Heart right ventricle (tissue), 16 donors: ENCODE measurements at regions not wholly inside any gene's neighbourhood (a gene's known extent, or its start where the extent isn't known, plus 50 kb on each side); places are given as distances from the start of the nearest gene placed in this dataset.

Experiments
- ATAC-seq, 8 donors: fragments of 200-7000 bp; cut with Tn5 transposase; one replicate each; pipeline ENCODE4 v1.9.1; 2020; ENCODE audit warnings: mild to moderate bottlenecking in 8 of 8, moderate library complexity in 8 of 8, moderate number of reproducible peaks in 1 of 8
- DNase-seq, 2 donors: peaks; one replicate each; pipeline ENCODE4 v3.0.0-alpha.2; 2020
- H3K27ac ChIP-seq, 10 donors: fragments of 200-600 bp; sonication (generic) in 2 of 10; one replicate each; pipeline versions ENCODE4 v1.5.0 to v1.8.0; 2020 to 2022; ENCODE audit warnings: mild to moderate bottlenecking in 3 of 10
- H3K27me3 ChIP-seq, 7 donors: fragments of 200-600 bp; one replicate each; pipeline ENCODE4 v1.8.0; 2021 to 2022; ENCODE audit warnings: mild to moderate bottlenecking in 2 of 7
- H3K36me3 ChIP-seq, 9 donors: fragments of 200-600 bp; sonication (generic) in 1 of 9; one replicate each; pipeline versions ENCODE4 v1.5.0 to v1.8.0; 2020 to 2022; ENCODE audit warnings: mild to moderate bottlenecking in 2 of 9
- H3K4me1 ChIP-seq, 9 donors: fragments of 200-600 bp; sonication (generic) in 1 of 9; one replicate each; pipeline versions ENCODE4 v1.5.0 to v1.8.0; 2020 to 2022; ENCODE audit warnings: mild to moderate bottlenecking in 4 of 9
- H3K4me3 ChIP-seq, 10 donors: fragments of 200-600 bp; sonication (generic) in 2 of 10; one replicate each; pipeline versions ENCODE4 v1.5.0 to v1.8.0; 2020 to 2022; ENCODE audit warnings: mild to moderate bottlenecking in 7 of 10, moderate library complexity in 2 of 10
- H3K9me3 ChIP-seq, 11 donors: fragments of 200-600 bp in 10 of 11; sonication (generic) in 2 of 11; one replicate each; pipeline versions ENCODE4 v1.5.0 to v1.8.0; 2013 to 2022; ENCODE audit warnings: mild to moderate bottlenecking in 2 of 11, control low read depth in 1 of 11, moderate library complexity in 1 of 11
- WGBS, 2 donors: extraction: QIAGEN DNeasy Blood & Tissue Kit; methylation state at CpG; one replicate each; pipeline ENCODE4 v1.1.7; 2013; ENCODE audit warnings: inconsistent platforms in 1 of 2; 5-methylcytosine and 5-hydroxymethylcytosine counted together
- intact Hi-C, 10 donors: fragments of 100-400 bp; cut with DNase I; formaldehyde crosslinking; loops; one replicate each; pipeline versions ENCODE4 v1.11.1 to v1.14.2; 2022
- TF ChIP-seq, protein P1 (sequence below), 9 donors: fragments of 200-600 bp; sonication (generic) in 2 of 9; IDR thresholded peaks; one replicate each; pipeline versions ENCODE4 v1.5.0 to v1.8.0; 2021 to 2022; ENCODE audit warnings: antibody characterized with exemption in 9 of 9, mild to moderate bottlenecking in 5 of 9, moderate library complexity in 1 of 9
- donor health status: Arrhythmogenic right ventricular cardiomyopathy.
- donor health status: ischemic (EF 13 %, LVEDD 7.1; RV severe dilation, severe dysfunction).
- donor health status: healthy with polysubstance abuse.
- donor health status: DM: no; HTN: yes; CAD: no.
- donor health status: DM: no; HTN: no; CAD: no.
- donor health status: ischemic (EF 25% LVEDD 6.9; RV normal size, moderate dysfunction).
- donor health status: ischemic (EF 25% LVEDD 5.7; RV mildly dilated, moderate dysfunction).
- donor health status: healthy.
- donor health status: DM: yes; HTN: yes; CAD: no.
- donor health status: Ischemic cardiomyopathy.
- donor health status: ischemic (EF 35%, LVEDD 5.7; RV mildly dilated, moderate dysfunction).
- donor health status: nonischemic (EF 11% LVEDD 7.7; RV severe dilation, severe dysfunction).
- donor health status: DM: yes; HTN: yes; CAD: no.
- donor health status: PGD.
- donor health status: ischemic (EF 29% LVEDD 5.4; RV normal size, mild dysfunction).
- donor health status: nonischemic (EF 23%, LVEDD 6.1; RV moderate dilation, normal function).

DNA sequence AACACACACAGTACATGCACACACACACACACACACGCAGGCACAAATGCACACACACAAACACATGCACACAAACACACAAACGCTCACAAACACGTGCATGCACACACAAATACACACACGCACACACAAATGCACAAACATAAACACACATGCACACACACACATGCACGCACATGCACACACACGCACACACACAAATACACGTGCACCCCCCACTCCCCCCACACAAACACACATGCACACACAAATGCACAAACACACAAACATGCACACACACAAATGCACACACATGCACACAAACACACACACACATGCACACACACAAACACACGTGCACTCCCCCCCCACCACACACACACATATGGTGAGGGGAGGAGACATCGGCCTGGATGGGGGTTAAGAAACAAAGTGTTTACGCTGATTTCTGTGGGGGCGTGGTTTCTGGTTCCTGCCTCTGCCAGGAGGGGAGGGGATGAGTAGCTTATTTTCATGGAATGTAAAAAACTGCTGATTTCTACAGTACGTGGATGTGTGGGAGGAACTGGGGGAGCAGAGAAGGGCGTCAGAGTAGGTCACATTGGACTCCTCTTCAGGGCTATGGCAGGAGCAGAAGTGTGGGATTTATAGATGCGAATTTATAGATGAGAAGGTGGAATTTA is 607.2 kb downstream of the QKI start:
- H3K4me3 ChIP-seq = no peak overlapping the region
- WGBS, 2 donors = 68 to 75% methylated on average over 14 of the region's 14 CpGs
- DNase-seq (no peak), ATAC-seq (peak in 1 of 8 donors; percentile 39)
- H3K4me1 ChIP-seq = no peaks in the 10 kb centered on the region
- H3K27ac ChIP-seq = no peak overlapping the region
- intact Hi-C loops = no loop called here
- H3K27me3 ChIP-seq = no peaks in the 10 kb centered on the region
- H3K36me3 ChIP-seq = no peaks in the 10 kb centered on the region
- TF ChIP-seq, protein P1, sequence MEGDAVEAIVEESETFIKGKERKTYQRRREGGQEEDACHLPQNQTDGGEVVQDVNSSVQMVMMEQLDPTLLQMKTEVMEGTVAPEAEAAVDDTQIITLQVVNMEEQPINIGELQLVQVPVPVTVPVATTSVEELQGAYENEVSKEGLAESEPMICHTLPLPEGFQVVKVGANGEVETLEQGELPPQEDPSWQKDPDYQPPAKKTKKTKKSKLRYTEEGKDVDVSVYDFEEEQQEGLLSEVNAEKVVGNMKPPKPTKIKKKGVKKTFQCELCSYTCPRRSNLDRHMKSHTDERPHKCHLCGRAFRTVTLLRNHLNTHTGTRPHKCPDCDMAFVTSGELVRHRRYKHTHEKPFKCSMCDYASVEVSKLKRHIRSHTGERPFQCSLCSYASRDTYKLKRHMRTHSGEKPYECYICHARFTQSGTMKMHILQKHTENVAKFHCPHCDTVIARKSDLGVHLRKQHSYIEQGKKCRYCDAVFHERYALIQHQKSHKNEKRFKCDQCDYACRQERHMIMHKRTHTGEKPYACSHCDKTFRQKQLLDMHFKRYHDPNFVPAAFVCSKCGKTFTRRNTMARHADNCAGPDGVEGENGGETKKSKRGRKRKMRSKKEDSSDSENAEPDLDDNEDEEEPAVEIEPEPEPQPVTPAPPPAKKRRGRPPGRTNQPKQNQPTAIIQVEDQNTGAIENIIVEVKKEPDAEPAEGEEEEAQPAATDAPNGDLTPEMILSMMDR (IDR thresholded peaks at IDR 0.05) = no peak
- H3K9me3 ChIP-seq = no peaks in the 10 kb centered on the region

DNA sequence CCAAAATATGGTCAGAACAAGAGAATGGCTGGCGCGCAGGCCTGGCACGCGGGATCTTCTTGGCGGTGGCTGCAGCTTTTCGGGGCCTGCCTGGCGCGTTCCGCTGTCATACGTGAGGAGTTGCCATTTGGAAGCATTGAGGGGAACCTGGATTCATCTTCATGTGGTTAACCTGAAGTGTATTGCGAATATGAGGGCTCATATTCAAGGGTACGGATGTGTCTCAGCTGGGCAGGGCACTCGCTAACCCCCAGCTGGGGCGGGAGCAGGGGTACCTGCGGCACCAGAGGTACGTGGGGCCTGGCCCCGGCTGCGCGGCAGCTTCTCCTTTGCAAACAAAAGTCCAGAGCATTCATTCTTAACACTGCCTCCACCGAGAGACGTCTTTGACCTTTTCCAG is 605.6 kb downstream of the QKI start:
- intact Hi-C loops = no loop called here
- Histone ChIP-seq H3K4me3 (no peak overlapping the region), H3K27me3 (no peaks in the 10 kb centered on the region), H3K9me3 (no peaks in the 10 kb centered on the region), H3K27ac (no peak overlapping the region), H3K4me1 (no peaks in the 10 kb centered on the region), H3K36me3 (no peaks in the 10 kb centered on the region)
- DNase-seq (no peak), ATAC-seq (no peak)
- 96 to 98% methylated on average over 21 of the region's 21 CpGs for WGBS, 2 donors
- TF ChIP-seq, protein P1 (IDR thresholded peaks at IDR 0.05) = no peak

- ATAC-seq = no peak
Observed at GRCh38 chr6:164018133-164018532, 603.6 kb downstream of the QKI start.

GRCh38 chr6:164016056-164016455 is 601.5 kb downstream of the QKI start:
- Histone ChIP-seq H3K36me3 (no peaks in the 10 kb centered on the region), H3K27ac (no peak overlapping the region), H3K4me1 (peaks cover 0 to 10% (median 6%) of the 10 kb centered on the region in 9 donors), H3K9me3 (no peaks in the 10 kb centered on the region), H3K4me3 (no peak overlapping the region), H3K27me3 (no peaks in the 10 kb centered on the region)
- intact Hi-C loops = no loop called here
- ATAC-seq (no peak), DNase-seq (no peak)
- TF ChIP-seq, protein P1 (IDR thresholded peaks at IDR 0.05) = no peak
- 95 to 99% methylated on average over 6 of the region's 6 CpGs for WGBS, 2 donors

More at GRCh38 chr6:164018133-164018532, 603.6 kb downstream of the QKI start:
- H3K4me1 ChIP-seq = peaks cover 0 to 6% (median 0%) of the 10 kb centered on the region in 9 donors
- H3K36me3 ChIP-seq = no peaks in the 10 kb centered on the region
- TF ChIP-seq, protein P1 (IDR thresholded peaks at IDR 0.05) = no peak
- H3K27me3 ChIP-seq = no peaks in the 10 kb centered on the region
- H3K4me3 ChIP-seq = no peak overlapping the region
- 84 to 89% methylated on average over 4 of the region's 4 CpGs for WGBS, 2 donors
- no peak for DNase-seq
- no peak overlapping the region for H3K27ac ChIP-seq
- H3K9me3 ChIP-seq = no peaks in the 10 kb centered on the region
- intact Hi-C loops = no loop called here
